MM.1S (cell line): ENCODE measurements at regions not wholly inside any gene's neighbourhood (a gene's known extent, or its start where the extent isn't known, plus 50 kb on each side); places are given as distances from the start of the nearest gene placed in this dataset.

Experiments used
- DNase-seq: peaks from one replicate; pipeline ENCODE4 v3.0.0-alpha.2; 2015
- H2AFZ ChIP-seq: fragments of 300-600 bp; sonication (generic); 2 replicates; pipeline ENCODE4 v1.6.0; 2016; ENCODE audit warnings: antibody characterized with exemption, low read length
- H3F3A ChIP-seq: fragments of 300-600 bp; sonication (generic); 2 replicates; pipeline ENCODE4 v1.6.1; 2016; ENCODE audit warnings: mild to moderate bottlenecking, antibody characterized with exemption, low read length, moderate library complexity, mixed read lengths; ENCODE audit not compliant: insufficient read depth
- H3K27ac ChIP-seq: fragments of 300-600 bp; sonication (generic); 2 replicates; pipeline ENCODE4 v1.5.1; 2016; ENCODE audit warnings: mild to moderate bottlenecking, low read length
- H3K27me3 ChIP-seq: fragments of 300-600 bp; sonication (generic); replicated peaks from 2 replicates; pipeline ENCODE4 v1.6.0; 2016; ENCODE audit warnings: low read length; ENCODE audit not compliant: insufficient read depth
- H3K36me3 ChIP-seq: fragments of 300-600 bp; sonication (generic); replicated peaks from 2 replicates; pipeline ENCODE4 v1.6.1; 2016; ENCODE audit warnings: mild to moderate bottlenecking, low read length, mixed read lengths; ENCODE audit not compliant: insufficient read depth
- H3K4me1 ChIP-seq: fragments of 300-600 bp; sonication (generic); 2 replicates; pipeline ENCODE4 v1.6.1; 2016; ENCODE audit warnings: low read length, mixed read lengths
- H3K4me2 ChIP-seq: fragments of 300-600 bp; sonication (generic); 2 replicates; pipeline ENCODE4 v1.6.0; 2016; ENCODE audit warnings: low read depth, low read length
- H3K4me3 ChIP-seq: fragments of 300-600 bp; sonication (generic); 2 replicates; pipeline ENCODE4 v1.5.1; 2016; ENCODE audit warnings: low read length, mixed read lengths
- H3K79me2 ChIP-seq: fragments of 300-600 bp; sonication (generic); 2 replicates; pipeline ENCODE4 v1.6.1; 2016; ENCODE audit warnings: mixed run types, low read length, mixed read lengths
- H3K9ac ChIP-seq: fragments of 300-600 bp; sonication (generic); 2 replicates; pipeline ENCODE4 v1.6.1; 2016; ENCODE audit warnings: low read length, mixed read lengths
- H3K9me2 ChIP-seq: fragments of 300-600 bp; sonication (generic); replicated peaks from 2 replicates; pipeline ENCODE4 v1.6.1; 2016; ENCODE audit warnings: mild to moderate bottlenecking, low read length, mixed read lengths; ENCODE audit not compliant: insufficient read depth
- H3K9me3 ChIP-seq: fragments of 300-600 bp; sonication (generic); replicated peaks from 2 replicates; pipeline ENCODE4 v1.6.1; 2016; ENCODE audit warnings: mild to moderate bottlenecking, low read length, mixed read lengths; ENCODE audit not compliant: insufficient read depth
- H4K20me1 ChIP-seq: fragments of 300-600 bp; sonication (generic); 2 replicates; pipeline ENCODE4 v1.6.1; 2016; ENCODE audit warnings: mild to moderate bottlenecking, low read length, moderate library complexity, mixed read lengths; ENCODE audit not compliant: insufficient read depth
- EZH2 ChIP-seq: fragments of 300-600 bp; sonication (generic); optimal IDR thresholded peaks from 2 replicates; pipeline ENCODE3; 2017; ENCODE audit warnings: low read depth, mild to moderate bottlenecking, antibody characterized with exemption, low read length, mixed read lengths
- EZH2phosphoT487 ChIP-seq: fragments of 300-600 bp; sonication (generic); IDR thresholded peaks from 2 replicates; pipeline ENCODE4 v1.6.1; 2018; ENCODE audit warnings: antibody characterized with exemption, low read length
- TF ChIP-seq, protein P1 (sequence below): fragments of 300-600 bp; sonication (generic); IDR thresholded peaks from 2 replicates; pipeline ENCODE4 v1.5.1; 2016; ENCODE audit warnings: antibody characterized with exemption, low read length, mixed read lengths

DNA sequence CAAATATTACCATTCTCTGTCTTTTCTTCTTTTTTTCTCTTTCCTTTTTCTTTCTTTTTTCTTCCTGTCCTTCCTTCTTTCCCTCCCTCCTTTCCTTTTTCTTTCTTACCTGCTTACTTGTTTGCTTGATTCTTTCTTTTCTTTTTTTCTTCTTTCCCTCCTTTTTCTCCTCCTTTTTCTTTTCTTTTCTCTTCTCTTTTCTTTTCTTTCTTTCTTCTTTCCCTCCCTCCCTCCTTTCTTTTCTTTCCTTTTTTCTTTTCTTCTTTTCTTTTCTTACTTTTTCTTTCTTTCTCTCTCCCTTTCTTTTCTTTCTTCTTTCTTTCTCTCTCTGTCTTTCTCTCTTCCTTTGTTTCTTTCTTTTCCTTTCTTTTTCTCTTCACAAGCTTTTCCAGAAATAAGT, 697.4 kb upstream of the ADGRL3 start:
- TF ChIP-seq EZH2phosphoT487 (no peak), EZH2 (no peak)
- TF ChIP-seq, protein P1, sequence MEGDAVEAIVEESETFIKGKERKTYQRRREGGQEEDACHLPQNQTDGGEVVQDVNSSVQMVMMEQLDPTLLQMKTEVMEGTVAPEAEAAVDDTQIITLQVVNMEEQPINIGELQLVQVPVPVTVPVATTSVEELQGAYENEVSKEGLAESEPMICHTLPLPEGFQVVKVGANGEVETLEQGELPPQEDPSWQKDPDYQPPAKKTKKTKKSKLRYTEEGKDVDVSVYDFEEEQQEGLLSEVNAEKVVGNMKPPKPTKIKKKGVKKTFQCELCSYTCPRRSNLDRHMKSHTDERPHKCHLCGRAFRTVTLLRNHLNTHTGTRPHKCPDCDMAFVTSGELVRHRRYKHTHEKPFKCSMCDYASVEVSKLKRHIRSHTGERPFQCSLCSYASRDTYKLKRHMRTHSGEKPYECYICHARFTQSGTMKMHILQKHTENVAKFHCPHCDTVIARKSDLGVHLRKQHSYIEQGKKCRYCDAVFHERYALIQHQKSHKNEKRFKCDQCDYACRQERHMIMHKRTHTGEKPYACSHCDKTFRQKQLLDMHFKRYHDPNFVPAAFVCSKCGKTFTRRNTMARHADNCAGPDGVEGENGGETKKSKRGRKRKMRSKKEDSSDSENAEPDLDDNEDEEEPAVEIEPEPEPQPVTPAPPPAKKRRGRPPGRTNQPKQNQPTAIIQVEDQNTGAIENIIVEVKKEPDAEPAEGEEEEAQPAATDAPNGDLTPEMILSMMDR: no peak
- no peaks in the 10 kb centered on the region for H3F3A ChIP-seq
- no peak overlapping the region for H2AFZ ChIP-seq
- no peak overlapping the region for H3K4me3 ChIP-seq
- H3K4me1 ChIP-seq: no peaks in the 10 kb centered on the region
- H3K9me3 ChIP-seq: no peaks in the 10 kb centered on the region
- no peak overlapping the region for H3K27ac ChIP-seq
- no peaks in the 10 kb centered on the region for H3K36me3 ChIP-seq
- H4K20me1 ChIP-seq: no peaks in the 10 kb centered on the region
- no peaks in the 10 kb centered on the region for H3K9me2 ChIP-seq
- DNase-seq: no peak
- no peaks in the 10 kb centered on the region for H3K79me2 ChIP-seq
- no peaks in the 10 kb centered on the region for H3K27me3 ChIP-seq
- H3K9ac ChIP-seq: no peak overlapping the region
- no peak overlapping the region for H3K4me2 ChIP-seq

DNA sequence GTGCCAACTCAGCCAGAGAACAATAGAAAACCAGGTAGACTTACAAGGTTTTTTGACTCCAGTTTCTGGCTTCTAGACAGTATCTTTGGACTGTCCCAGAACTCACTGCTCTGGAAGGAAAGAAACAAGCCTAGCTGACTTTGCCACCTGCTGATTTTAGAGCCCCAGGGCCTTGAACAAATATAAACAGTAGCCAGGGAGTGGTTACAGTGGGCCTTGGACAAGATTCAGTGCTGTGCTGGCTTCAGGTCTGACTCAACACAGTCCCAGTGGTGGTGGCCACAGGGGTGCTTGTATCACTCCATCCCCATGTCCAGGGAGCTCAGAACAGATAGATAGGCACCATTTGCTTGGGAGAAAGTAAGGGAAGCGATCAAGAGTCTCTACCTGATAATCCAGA, 694.1 kb upstream of the ADGRL3 start:
- TF ChIP-seq EZH2phosphoT487: no peak
- TF ChIP-seq, protein P1: no peak
- TF ChIP-seq EZH2: no peak
- H4K20me1 ChIP-seq: no peaks in the 10 kb centered on the region
- DNase-seq: no peak
- H3K79me2 ChIP-seq: no peaks in the 10 kb centered on the region
- no peaks in the 10 kb centered on the region for H3K4me1 ChIP-seq
- no peaks in the 10 kb centered on the region for H3K9me3 ChIP-seq
- H3K27ac ChIP-seq: no peak overlapping the region
- H2AFZ ChIP-seq: no peak overlapping the region
- H3K9ac ChIP-seq: no peak overlapping the region
- no peaks in the 10 kb centered on the region for H3K9me2 ChIP-seq
- H3K27me3 ChIP-seq: no peaks in the 10 kb centered on the region
- H3K4me3 ChIP-seq: no peak overlapping the region
- no peak overlapping the region for H3K4me2 ChIP-seq
- H3F3A ChIP-seq: no peaks in the 10 kb centered on the region
- no peaks in the 10 kb centered on the region for H3K36me3 ChIP-seq

DNA sequence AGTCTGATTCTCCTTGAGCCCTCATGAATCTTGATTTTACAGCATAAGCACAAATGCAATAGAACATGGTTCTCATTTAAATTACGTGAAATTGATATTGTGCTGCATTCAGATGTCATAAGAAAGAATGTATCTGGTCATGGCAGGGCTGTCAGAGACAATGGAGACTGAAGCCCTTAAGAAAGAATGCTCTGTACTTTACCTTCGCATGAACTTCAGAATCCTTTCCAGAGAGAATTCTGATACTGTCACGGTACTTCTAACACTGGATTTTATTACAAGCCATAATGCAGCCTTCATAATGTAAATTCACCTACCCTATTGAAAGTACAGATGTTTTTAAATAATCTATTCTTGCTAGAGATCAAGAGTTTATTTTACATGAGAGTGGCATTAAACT, 677.9 kb upstream of the ADGRL3 start:
- Histone ChIP-seq H3K9ac (no peak overlapping the region), H3K79me2 (no peaks in the 10 kb centered on the region), H3K4me3 (no peak overlapping the region), H2AFZ (no peak overlapping the region), H3K9me2 (no peaks in the 10 kb centered on the region), H3F3A (no peaks in the 10 kb centered on the region), H3K36me3 (no peaks in the 10 kb centered on the region), H3K4me2 (no peak overlapping the region), H3K27me3 (no peaks in the 10 kb centered on the region), H3K27ac (no peak overlapping the region), H3K9me3 (no peaks in the 10 kb centered on the region), H4K20me1 (no peaks in the 10 kb centered on the region), H3K4me1 (no peaks in the 10 kb centered on the region)
- TF ChIP-seq EZH2phosphoT487: no peak
- TF ChIP-seq, protein P1: no peak
- no peak for TF ChIP-seq EZH2
- no peak for DNase-seq
